ENCODE measurements at regions not wholly inside any gene's neighbourhood (a gene's known extent, or its start where the extent isn't known, plus 50 kb on each side); places are given as distances from the start of the nearest gene placed in this dataset.
A peak's percentile ranks its signal among the peaks of the same experiment; 100 is the strongest.

DNA sequence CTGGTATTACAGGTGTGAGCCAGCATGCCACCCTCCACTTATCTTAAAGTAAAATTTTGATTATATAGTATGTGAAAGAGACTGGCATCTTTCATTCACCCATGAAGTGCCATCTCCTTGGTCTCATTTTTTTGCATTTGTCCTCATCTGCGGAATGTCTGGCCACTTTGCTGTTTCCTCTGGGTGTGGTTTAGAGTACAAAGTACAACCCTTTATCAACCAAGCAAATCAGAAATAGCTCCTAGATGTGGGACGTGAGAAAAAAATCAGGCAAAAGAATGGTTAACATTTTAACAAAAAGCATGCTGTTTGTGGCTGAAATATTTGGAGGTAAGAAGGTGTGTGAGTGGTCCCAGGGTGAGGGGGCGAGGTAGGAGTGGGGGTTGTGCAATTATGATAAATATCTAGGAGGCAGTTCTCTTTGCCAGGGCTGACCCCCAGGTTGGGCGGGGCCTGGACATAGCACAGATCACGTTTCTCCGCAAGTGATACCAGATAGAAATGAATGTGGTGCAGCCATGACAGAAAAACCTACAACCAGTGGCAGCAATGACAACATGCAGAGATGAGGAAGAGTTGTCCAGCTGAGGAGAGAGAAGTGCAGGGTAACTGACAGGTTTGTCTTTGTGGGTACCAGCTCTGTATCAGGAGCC, 115.8 kb upstream of the SERTAD2 start:
- no peak for DNase-seq

- DNase-seq, result no peak
Observed at GRCh38 chr2:64770137-64770780, 116.5 kb upstream of the SERTAD2 start.

DNA sequence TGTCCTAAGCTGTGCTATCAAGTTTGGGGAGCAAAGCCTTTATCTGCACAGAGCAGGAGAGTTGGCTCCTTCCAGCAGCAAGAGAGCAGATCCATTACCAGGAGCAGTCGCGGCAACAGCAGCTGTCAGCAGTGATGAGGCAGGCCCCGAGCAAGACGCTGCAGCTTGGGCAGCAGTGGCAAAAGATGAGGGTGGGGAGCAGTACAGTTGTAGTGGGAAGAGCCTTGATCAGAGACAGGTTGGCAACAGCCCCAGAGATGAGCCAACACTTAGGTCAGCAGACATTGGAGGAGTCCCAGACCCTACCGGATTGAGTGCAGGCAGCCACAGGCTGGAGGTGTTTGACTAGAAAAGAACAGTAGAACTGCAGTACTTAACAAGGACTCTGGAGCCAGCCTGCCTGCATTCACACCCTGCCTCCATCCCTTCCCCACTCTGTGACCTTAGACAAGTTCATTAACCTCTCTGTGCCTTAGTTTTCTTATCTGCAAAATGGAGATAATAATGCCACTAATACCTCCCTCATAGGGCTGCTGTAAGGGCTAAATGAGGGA, 117.1 kb upstream of the SERTAD2 start:
- DNase-seq, result no peak

DNA sequence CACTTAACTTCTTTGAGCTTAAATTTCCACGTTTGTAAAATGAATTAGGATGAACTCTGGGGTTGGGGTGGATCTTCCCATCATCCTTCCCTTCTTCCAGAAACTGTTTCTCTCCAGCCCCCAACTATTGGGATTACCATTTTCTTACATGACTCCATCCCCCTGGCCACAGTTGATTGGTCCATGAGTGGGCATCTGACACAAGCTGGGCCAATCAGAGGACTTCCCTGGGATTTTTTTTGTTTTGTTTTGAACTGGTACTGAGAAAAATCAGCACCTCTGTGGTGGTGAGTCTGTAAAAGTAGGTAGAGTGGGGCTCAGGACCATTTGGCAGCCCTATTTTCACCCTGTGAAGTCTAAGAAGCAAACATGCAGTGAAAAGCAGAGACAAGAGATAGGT, 118.0 kb upstream of the SERTAD2 start:
- DNase-seq, result no peak

DNA sequence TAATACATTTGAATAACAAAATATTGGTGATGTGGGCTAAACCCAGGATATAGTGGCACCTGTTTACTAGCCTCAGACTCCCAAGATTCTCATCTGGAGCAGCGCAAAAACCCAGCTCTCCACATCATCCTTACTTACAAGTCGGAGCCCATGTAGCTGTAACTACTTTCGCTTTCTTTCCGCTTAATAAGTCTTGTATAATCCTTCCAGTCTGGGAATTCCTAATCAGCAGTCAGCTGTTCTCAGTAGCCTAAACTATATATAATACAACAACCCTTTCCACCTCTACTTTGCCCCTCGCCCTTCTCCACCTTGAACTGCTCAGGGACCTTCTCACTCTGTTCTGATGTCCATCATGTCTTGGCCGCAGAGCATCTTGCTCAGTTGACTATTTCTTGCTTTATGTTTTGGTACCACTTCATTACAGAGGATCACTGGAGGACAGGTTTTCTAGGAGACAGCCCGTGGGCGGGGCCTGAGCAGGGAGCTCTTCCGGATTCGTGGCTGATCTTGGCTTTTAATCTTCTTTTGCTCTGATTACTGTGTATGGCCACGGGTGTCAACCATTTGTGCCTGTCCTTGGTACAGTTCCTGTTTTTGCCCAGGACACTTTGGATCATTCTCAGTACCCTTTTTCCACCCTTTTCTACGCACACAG, 119.9 kb upstream of the SERTAD2 start:
- no peak for DNase-seq

DNA sequence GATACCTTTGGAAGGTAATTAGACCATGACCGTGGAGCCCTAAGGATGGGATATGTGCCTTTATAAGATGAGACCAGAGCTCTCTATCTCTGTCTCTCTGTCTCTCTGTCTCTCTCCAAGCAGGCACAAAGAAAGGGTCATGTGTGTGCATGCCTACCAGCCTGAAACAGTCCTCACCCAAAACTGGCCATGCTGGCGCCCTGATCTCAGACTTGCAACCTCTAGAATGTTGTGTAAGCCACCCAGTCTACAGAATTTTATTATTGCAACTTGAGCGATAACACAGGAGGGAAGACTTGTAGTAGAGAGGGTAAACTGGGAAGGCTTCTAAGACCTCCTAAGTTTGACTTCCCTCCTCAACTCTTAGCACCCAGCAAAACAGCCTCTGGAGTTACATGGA, 124.1 kb upstream of the SERTAD2 start:
- no peak for DNase-seq

DNA sequence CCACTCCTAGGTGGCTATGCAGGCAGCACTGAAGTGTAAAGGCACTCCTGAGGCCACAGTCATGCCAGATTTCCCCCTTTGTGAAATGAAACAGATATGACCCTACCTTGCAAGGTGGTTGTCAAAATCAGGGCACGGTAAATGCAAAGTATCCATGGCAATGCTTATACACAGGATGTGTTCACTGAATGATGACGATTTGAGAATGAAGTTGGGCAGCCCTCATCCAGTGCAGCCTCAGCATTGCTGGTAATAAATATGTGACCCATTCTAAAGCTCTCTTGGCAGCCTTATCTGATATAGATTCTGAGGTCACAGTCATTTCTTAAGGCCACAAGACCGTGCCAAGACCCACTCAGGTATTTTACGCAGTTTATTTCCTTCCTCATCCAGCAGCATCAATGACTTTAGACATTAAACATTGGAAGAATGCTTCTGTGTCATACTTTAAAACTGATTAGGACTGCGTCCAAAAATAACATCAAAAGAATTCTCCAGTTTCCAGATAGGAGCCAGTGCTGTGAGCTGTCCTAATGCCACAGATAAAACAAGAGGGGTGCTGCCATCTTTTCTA, 125.5 kb upstream of the SERTAD2 start:
- DNase-seq, result no peak

DNA sequence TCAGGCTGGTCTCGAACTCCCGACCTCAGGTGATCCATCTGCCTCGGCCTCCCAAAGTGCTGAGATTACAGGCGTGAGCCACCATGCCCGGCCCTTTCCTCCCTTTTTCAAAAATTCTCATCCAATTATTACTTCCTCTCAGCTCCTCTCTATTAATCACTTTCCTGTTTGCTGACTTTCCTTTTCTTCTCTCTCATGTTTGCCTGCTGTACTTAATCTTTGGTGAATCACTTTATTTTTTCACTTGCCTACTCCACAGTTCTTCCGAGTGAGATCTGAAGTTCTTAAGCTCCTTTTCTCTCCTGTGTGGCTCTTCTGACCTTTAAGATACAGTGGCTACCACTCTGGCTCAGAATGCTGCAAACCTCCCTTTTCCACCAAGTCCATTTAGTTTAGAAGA, 126.3 kb upstream of the SERTAD2 start:
- DNase-seq, result no peak

DNA sequence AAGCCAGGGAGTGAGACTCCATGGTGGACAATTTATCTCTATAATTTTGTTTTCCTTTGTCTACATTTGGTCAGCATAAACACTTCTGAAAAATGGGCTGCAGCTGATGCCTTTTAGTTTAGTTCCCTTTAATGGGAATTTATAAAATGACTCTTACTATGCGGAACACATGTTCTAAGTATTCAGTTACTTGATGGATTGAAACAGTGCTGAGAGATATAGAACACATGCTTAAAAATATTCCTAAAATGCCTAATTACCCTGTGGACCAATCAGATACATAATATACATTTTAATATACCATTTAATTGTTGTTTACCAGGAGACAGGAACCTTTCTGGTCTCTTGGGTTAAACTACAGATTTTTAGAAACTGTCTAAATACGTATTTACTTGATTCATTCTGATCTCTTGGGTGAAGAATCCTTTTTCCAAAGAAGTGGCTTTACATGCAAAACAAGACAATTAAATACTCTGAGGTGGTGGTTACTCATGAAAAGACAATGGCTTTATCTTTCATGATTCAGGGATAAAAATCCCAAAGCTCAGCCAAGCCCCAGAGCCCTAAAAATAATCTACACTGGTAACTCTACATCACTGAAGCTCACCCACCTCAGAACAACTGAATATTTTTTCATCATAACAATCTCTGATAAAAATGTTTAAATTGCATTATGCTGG, 128.1 kb upstream of the SERTAD2 start:
- DNase-seq, result no peak

GRCh38 chr2:64784168-64785061, 130.7 kb upstream of the SERTAD2 start:
- DNase-seq, result no peak

GRCh38 chr2:64785245-64785644, 131.5 kb upstream of the SERTAD2 start:
- DNase-seq, result no peak

DNA sequence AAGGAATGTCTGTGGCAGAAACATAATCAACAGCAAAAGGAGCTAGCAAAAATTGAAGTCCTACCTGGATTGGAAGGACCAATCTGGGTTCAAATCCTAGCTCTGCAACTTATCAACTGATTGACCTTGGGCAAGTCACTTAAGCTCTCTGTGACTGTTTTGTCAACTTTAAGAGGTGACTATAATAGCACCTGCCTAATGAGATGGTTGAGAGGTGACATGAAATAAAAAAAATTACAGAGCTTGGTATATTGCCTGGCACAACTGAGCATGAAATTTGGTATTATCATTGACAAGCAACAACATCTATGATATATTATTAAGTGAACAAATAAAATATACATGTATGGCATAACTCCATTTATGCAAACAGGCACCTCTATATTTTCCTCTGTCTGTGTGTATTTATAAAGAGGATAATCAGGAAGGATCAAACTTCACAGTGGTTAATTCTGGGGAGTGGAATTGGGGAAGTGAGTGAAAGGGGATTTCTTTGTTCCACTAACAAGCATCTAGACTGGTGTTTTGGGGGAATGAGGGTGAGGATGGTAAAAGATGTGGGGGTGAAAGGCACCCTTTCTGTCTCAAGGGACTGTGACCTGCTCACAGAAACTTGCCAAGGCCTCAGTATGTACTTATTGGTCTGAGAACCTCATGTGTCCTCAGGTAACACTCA, 132.8 kb upstream of the SERTAD2 start:
- DNase-seq, result no peak

DNA sequence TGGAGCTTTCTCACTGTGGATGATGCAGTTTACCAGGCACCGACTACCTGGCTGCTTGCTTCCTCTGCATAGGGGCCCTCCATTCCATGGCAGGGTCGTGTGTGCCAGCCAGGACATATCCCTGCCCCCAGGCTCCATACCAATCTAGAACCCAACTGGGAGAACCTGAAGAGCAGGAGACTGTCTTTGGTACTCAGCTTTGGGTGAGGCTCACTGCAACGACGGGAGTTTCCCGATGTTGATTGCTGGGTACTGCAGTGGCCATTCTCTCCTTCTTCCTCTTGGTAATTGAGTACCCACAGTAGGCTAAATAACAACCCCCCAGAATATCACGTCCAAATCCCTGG, 133.3 kb upstream of the SERTAD2 start:
- DNase-seq, result no peak

- peak; percentile 74 for DNase-seq
Observed at GRCh38 chr2:64787698-64788097, 134.0 kb upstream of the SERTAD2 start.

DNA sequence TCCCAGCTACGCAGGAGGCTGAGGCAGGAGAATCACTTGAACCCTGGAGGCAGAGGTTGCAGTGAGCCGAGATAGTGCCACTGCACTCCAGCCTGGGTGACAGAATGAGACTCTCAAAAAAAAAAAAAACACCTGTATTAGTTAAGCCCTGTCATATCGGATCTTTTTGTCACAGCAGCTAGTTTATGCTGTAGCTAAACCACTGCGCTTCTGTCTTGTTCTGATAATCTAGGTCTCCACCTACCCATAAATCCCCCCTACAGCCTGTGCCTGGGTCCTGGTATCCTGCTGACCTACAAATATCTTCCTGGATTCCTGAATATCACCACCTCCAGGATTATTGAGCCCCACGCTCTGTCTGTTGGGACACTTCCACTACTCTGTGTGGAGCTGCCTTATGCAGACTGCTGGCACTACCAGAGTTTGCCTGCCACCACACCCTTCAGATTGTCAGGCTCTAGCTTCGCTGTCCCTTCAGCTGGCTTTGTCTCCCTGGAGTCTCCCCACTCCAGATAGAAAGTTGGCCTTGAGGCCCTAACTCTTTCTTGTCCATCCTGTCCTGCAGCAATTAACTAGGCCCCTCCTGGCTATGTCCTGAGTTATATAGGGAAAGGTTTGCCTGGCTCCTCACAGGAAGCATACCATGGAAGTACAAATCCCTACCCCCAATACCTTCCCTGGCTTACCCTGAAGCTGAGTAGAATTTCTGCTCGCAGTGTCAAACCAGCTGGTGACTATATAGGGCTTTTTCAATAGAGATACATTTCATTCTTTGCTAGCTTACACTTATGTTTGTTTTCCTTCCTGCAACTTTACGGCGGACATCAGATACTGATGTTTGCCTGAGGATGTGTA, 136.0 kb upstream of the SERTAD2 start:
- DNase-seq, result no peak

DNA sequence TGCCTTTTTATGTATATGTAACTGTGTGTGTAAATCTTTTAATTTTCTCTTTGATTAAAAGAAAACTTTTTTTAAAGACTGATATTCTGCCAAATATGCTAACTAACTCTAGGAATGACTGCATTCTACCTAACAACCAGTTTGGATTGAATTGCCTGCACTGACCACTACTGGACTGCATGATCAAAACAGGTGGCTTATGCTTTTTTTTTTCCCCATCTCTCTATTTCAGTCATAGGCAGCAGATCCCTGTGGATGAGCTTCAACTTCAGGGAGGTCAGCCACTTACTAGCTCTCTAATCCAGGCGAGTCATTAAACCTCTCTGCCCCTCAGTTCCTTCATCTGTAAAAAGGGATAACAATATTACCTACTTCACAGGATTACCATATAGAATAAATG, 138.6 kb upstream of the SERTAD2 start:
- no peak for DNase-seq

DNA sequence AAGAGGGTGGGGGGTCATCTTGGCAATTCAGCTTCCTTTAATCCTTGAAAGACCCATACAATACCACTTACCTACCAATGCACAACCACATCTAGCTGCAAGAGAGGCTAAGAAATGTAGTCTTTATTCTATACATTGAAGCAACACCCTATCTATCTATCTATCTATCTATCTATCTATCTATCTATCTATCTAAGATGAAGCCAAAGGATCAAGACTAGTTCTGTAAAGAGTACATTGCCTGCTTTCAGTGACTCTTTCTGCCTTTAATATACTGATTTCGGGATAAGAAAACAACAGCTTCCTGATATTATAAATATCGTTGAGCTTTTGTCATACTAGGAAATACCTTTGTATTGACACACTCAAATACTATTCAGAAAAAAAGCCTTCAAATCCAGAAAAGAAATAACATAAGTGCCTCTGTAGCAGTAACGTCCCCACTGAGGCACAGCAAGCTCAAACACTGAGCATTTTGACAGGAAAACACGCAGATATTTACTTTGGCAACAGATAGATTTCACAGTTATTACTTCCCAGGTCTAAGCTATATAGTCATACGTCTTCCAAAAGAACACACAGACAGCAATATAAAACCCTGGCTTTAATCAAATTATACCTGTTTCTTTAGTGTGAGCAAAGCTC, 139.4 kb upstream of the SERTAD2 start:
- no peak for DNase-seq

DNA sequence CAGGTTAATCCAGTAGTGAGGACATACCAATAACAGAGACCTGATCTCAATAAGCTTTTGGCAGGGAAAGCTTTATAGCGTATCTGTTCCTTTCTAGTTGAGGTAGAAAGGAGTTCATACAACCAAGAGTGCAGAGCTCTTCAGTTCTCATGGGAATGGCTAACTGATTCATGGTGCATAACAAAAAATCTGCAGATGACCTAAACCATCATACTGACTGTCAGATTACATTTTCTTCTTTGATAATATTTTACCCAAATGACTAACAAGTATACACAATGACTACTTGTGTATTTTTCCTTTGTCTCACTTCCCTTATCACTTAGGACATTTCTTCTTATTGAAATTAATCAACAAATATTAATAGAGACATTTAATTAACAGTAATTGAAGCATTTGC, 140.0 kb upstream of the SERTAD2 start:
- DNase-seq, result no peak

- DNase-seq, result no peak
Observed at GRCh38 chr2:64794426-64794995, 140.8 kb upstream of the SERTAD2 start.

Measured in suppressor macrophage treated with lipopolysaccharide for 4 hours (primary cell).